Activated CD4-positive, alpha-beta T cell treated with anti-CD3 and anti-CD28 coated beads, Interleukin-2, amount 50 U/mL, for 24 hours (primary cell): ENCODE measurements at regions not wholly inside any gene's neighbourhood (a gene's known extent, or its start where the extent isn't known, plus 50 kb on each side); places are given as distances from the start of the nearest gene placed in this dataset.

ENCODE experiments used
- DNase-seq, 2 donors: peaks; one replicate each; pipeline ENCODE4 v3.0.0-alpha.2; 2020; ENCODE audit warnings: low read depth in 1 of 2, low spot score in 1 of 2

- no peak for DNase-seq
Observed at GRCh38 chr20:39534846-39535245, 572.7 kb downstream of the DHX35 start.

GRCh38 chr20:39533858-39534257 is 571.7 kb downstream of the DHX35 start:
- no peak for DNase-seq

- no peak for DNase-seq
Observed at GRCh38 chr20:39532205-39532604, 570.1 kb downstream of the DHX35 start.

- DNase-seq = no peak
Observed at GRCh38 chr20:39528436-39528835, 566.3 kb downstream of the DHX35 start.

- no peak for DNase-seq
Observed at GRCh38 chr20:39524371-39524911, 562.3 kb downstream of the DHX35 start.

GRCh38 chr20:39523405-39523804 is 561.3 kb downstream of the DHX35 start:
- DNase-seq = no peak

- no peak for DNase-seq
Observed at GRCh38 chr20:39518654-39519053, 556.5 kb downstream of the DHX35 start.

- DNase-seq = no peak
Observed at GRCh38 chr20:39516964-39517363, 554.8 kb downstream of the DHX35 start.

- no peak for DNase-seq
Observed at GRCh38 chr20:39504710-39505094, 542.6 kb downstream of the DHX35 start.

GRCh38 chr20:39503902-39504709 is 542.0 kb downstream of the DHX35 start:
- no peak for DNase-seq

- no peak for DNase-seq
Observed at GRCh38 chr20:39492223-39492797, 530.2 kb downstream of the DHX35 start.

GRCh38 chr20:39491711-39492110 is 529.6 kb downstream of the DHX35 start:
- no peak for DNase-seq

- no peak for DNase-seq
Observed at GRCh38 chr20:39489986-39490560, 527.9 kb downstream of the DHX35 start.

GRCh38 chr20:39480276-39481043 is 518.3 kb downstream of the DHX35 start:
- DNase-seq = no peak

- no peak for DNase-seq
Observed at GRCh38 chr20:39479196-39479810, 517.2 kb downstream of the DHX35 start.

- DNase-seq = no peak
Observed at GRCh38 chr20:39474879-39475278, 512.7 kb downstream of the DHX35 start.

- no peak for DNase-seq
Observed at GRCh38 chr20:39473536-39473935, 511.4 kb downstream of the DHX35 start.

GRCh38 chr20:39468703-39469102 is 506.6 kb downstream of the DHX35 start:
- DNase-seq = no peak

- no peak for DNase-seq
Observed at GRCh38 chr20:39464238-39464637, 502.1 kb downstream of the DHX35 start.

GRCh38 chr20:39462416-39462945 is 500.3 kb downstream of the DHX35 start:
- no peak for DNase-seq

GRCh38 chr20:39458452-39458851 is 496.3 kb downstream of the DHX35 start:
- DNase-seq = no peak
